H1 (cell line): ENCODE measurements at regions not wholly inside any gene's neighbourhood (a gene's known extent, or its start where the extent isn't known, plus 50 kb on each side); places are given as distances from the start of the nearest gene placed in this dataset.
"Not testable (repeated sequence)": the region's sequence is repeated elsewhere in the genome, so short reads cannot be mapped to it uniquely, and the experiment has no call there.

Experiments used
- CTCF ChIA-PET: fragments of 300-600 bp; sonication (Branson Sonifier 250); formaldehyde crosslinking; loops from one replicate; lab custom pipeline; 2021; ENCODE audit not compliant: partially characterized antibody; lab: Charles Lee
- POLR2A ChIA-PET: fragments of 300-600 bp; sonication (Branson Sonifier 250); formaldehyde crosslinking; loops from one replicate; lab custom pipeline; 2021; ENCODE audit warnings: inconsistent platforms; ENCODE audit not compliant: partially characterized antibody; lab: Charles Lee
- DNase-seq, 2 experiments: peaks; one replicate each; pipeline versions ENCODE4 v3.0.0 to v3.0.0-alpha.2; 2010 to 2022; ENCODE audit warnings: low spot score in 2 of 2, low read depth in 1 of 2, mixed read lengths in 1 of 2
- FAIRE-seq: peaks from 2 replicates; lab custom pipeline; 2011; peaks lifted over from hg19 to GRCh38; lab: Jason Lieb, UNC
- H2AFZ ChIP-seq: 2 replicates; pipeline ENCODE4 v1.8.1; 2012; ENCODE audit warnings: low read length, inconsistent platforms
- H2AK5ac ChIP-seq: 2 replicates; pipeline ENCODE4 v1.6.1; 2013; ENCODE audit warnings: low read depth, low read length
- H2BK120ac ChIP-seq: replicated peaks from 2 replicates; pipeline ENCODE3; 2013; ENCODE audit warnings: low read depth, low read length, inconsistent platforms
- H2BK12ac ChIP-seq: 2 replicates; pipeline ENCODE4 v1.6.1; 2013; ENCODE audit warnings: low read depth, low read length
- H2BK15ac ChIP-seq: 2 replicates; pipeline ENCODE4 v1.6.1; 2013; ENCODE audit warnings: low read length
- H2BK20ac ChIP-seq: 2 replicates; pipeline ENCODE4 v1.6.1; 2013; ENCODE audit warnings: low read length
- H2BK5ac ChIP-seq: 2 replicates; pipeline ENCODE4 v1.6.1; 2013; ENCODE audit warnings: low read depth, low read length
- H3K14ac ChIP-seq: 2 replicates; pipeline ENCODE4 v1.6.1; 2013; ENCODE audit warnings: inconsistent platforms; ENCODE audit not compliant: insufficient read length
- H3K18ac ChIP-seq: 2 replicates; pipeline ENCODE4 v1.6.1; 2013; ENCODE audit warnings: low read length; ENCODE audit errors: extremely low read depth
- H3K23ac ChIP-seq: 2 replicates; pipeline ENCODE4 v1.6.1; 2013; ENCODE audit warnings: inconsistent platforms; ENCODE audit not compliant: insufficient read length
- H3K23me2 ChIP-seq: 2 replicates; pipeline ENCODE4 v1.6.1; 2013; ENCODE audit warnings: low read depth, low read length
- H3K27ac ChIP-seq: 2 replicates; pipeline ENCODE4 v1.6.1; 2011; ENCODE audit warnings: low read depth, low read length, inconsistent platforms
- H3K27me3 ChIP-seq, 4 experiments: replicated peaks in 1 of 4; 1 replicate in 1 of 4; 2 replicates in 3 of 4; pipeline versions ENCODE4 v1.6.1 to v1.8.1; 2011 to 2013; ENCODE audit warnings: low read length in 3 of 4, mild to moderate bottlenecking in 3 of 4, inconsistent platforms in 2 of 4, mixed read lengths in 2 of 4, moderate library complexity in 1 of 4; ENCODE audit not compliant: control insufficient read depth in 3 of 4, insufficient read depth in 3 of 4; ENCODE audit errors: extremely low read depth in 1 of 4
- H3K36me3 ChIP-seq, 4 experiments: 2 replicates each; pipeline versions ENCODE4 v1.6.1 to v1.8.1; 2011 to 2013; ENCODE audit warnings: mild to moderate bottlenecking in 4 of 4, low read length in 3 of 4, moderate library complexity in 2 of 4, control low read depth in 1 of 4, inconsistent platforms in 1 of 4; ENCODE audit not compliant: insufficient read depth in 4 of 4, control insufficient read depth in 2 of 4
- H3K4ac ChIP-seq: replicated peaks from 2 replicates; pipeline ENCODE3; 2013; ENCODE audit warnings: low read length, low read depth, mixed read lengths, inconsistent platforms; ENCODE audit not compliant: insufficient read length
- H3K4me1 ChIP-seq, 4 experiments: replicated peaks in 1 of 4; 1 replicate in 1 of 4; 2 replicates in 3 of 4; pipeline versions ENCODE4 v1.6.1 to v1.8.1; 2011 to 2013; ENCODE audit warnings: low read length in 3 of 4, inconsistent platforms in 2 of 4, mixed read lengths in 1 of 4; ENCODE audit not compliant: insufficient read depth in 4 of 4, control insufficient read depth in 3 of 4
- H3K4me2 ChIP-seq, 2 experiments: 2 replicates each; pipeline versions ENCODE4 v1.6.1 to v1.8.1; 2011 to 2013; ENCODE audit warnings: low read depth in 2 of 2, low read length in 2 of 2, control low read depth in 1 of 2, inconsistent platforms in 1 of 2, mild to moderate bottlenecking in 1 of 2; ENCODE audit not compliant: insufficient read depth in 1 of 2
- H3K4me3 ChIP-seq, 4 experiments: fragments of 200-600, 300-600 bp in 1 of 4; sonication (generic), shearing (Covaris generic), sonication (Bioruptor Twin) in 1 of 4; 2 replicates each; pipeline versions ENCODE4 v1.5.1 to v1.8.1; 2011 to 2016; ENCODE audit warnings: low read length in 4 of 4, low read depth in 3 of 4, control low read depth in 2 of 4, inconsistent platforms in 2 of 4, mild to moderate bottlenecking in 2 of 4, mixed read lengths in 1 of 4, moderate library complexity in 1 of 4; ENCODE audit not compliant: insufficient read depth in 2 of 4; ENCODE audit errors: extremely low read depth in 1 of 4
- H3K56ac ChIP-seq: replicated peaks from 2 replicates; pipeline ENCODE3; 2013; ENCODE audit warnings: low read depth, mild to moderate bottlenecking, mixed read lengths, low read length, inconsistent platforms; ENCODE audit not compliant: insufficient read length
- H3K79me1 ChIP-seq: 2 replicates; pipeline ENCODE4 v1.6.1; 2013; ENCODE audit warnings: low read depth, low read length, control low read depth
- H3K79me2 ChIP-seq, 2 experiments: 2 replicates each; pipeline versions ENCODE4 v1.6.1 to v1.8.1; 2012 to 2013; ENCODE audit warnings: low read length in 2 of 2, mild to moderate bottlenecking in 2 of 2, inconsistent platforms in 1 of 2; ENCODE audit not compliant: insufficient read depth in 2 of 2, control insufficient read depth in 1 of 2
- H3K9ac ChIP-seq, 4 experiments: replicated peaks in 1 of 4; 1 replicate in 1 of 4; 2 replicates in 3 of 4; pipeline versions ENCODE4 v1.6.1 to v1.8.1; 2011 to 2013; ENCODE audit warnings: low read depth in 3 of 4, low read length in 3 of 4, control low read depth in 2 of 4, mild to moderate bottlenecking in 2 of 4, moderate library complexity in 2 of 4, inconsistent platforms in 1 of 4; ENCODE audit errors: extremely low read depth in 1 of 4
- H3K9me3 ChIP-seq, 2 experiments: 2 replicates each; pipeline versions ENCODE4 v1.6.1 to v1.8.1; 2012 to 2013; ENCODE audit warnings: mild to moderate bottlenecking in 2 of 2, moderate library complexity in 2 of 2, control low read depth in 1 of 2, inconsistent platforms in 1 of 2, low read depth in 1 of 2, low read length in 1 of 2, mixed read lengths in 1 of 2; ENCODE audit not compliant: insufficient read depth in 2 of 2
- H4K20me1 ChIP-seq, 2 experiments: replicated peaks in 1 of 2; 2 replicates each; pipeline versions ENCODE3 to v1.8.1; 2011 to 2013; ENCODE audit warnings: inconsistent platforms in 2 of 2, low read length in 2 of 2, mild to moderate bottlenecking in 1 of 2; ENCODE audit not compliant: insufficient read depth in 2 of 2, control insufficient read depth in 1 of 2
- H4K5ac ChIP-seq: 2 replicates; pipeline ENCODE4 v1.6.1; 2013; ENCODE audit warnings: low read length, low read depth, mixed read lengths, inconsistent platforms; ENCODE audit not compliant: insufficient read length
- H4K8ac ChIP-seq: 2 replicates; pipeline ENCODE4 v1.8.0; 2013; ENCODE audit warnings: mild to moderate bottlenecking, moderate library complexity, low read length, inconsistent platforms; ENCODE audit not compliant: insufficient read depth; ENCODE audit errors: extremely low read depth
- H4K91ac ChIP-seq: replicated peaks from 2 replicates; pipeline ENCODE3; 2013; ENCODE audit warnings: low read length, mixed read lengths, inconsistent platforms; ENCODE audit not compliant: insufficient read length
- WGBS, 2 experiments: shearing (Covaris generic) in 1 of 2; methylation state at CpG; one replicate each; pipeline versions ENCODE4 v1.1.6 to v1.1.7; 2013 to 2015; ENCODE audit warnings: low lambda C conversion rate in 2 of 2, mixed read lengths in 2 of 2, inconsistent platforms in 1 of 2, low coverage in 1 of 2, missing lambda C conversion rate in 1 of 2; ENCODE audit not compliant: insufficient replicate concordance in 2 of 2, insufficient coverage in 1 of 2, insufficient read length in 1 of 2; ENCODE audit errors: extremely low coverage in 1 of 2, missing lambda C conversion rate in 1 of 2; 5-methylcytosine and 5-hydroxymethylcytosine counted together

DNA sequence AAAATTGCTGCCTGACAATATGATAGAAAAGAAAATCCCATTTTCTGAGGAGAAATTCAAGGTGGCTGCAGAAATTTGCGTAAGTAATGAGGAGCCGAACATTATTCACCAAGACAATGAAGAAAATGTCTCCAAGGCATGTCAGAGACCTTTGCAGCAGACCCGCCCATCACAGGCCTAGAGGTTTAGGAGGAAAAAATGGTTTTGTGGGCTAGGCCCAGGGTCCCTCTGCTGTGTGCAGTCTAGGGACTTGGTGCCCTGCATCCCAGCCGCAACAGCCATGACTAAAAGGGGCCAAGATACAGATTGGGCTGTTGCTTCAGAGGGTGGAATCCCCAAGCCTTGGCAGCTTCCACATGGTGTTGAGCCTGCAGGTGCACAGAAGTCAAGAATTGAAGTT lies 223.1 kb downstream of the PPP4R3C start:
- H2BK5ac ChIP-seq, H3K27me3 ChIP-seq, H4K5ac ChIP-seq, FAIRE-seq, H3K79me2 ChIP-seq, H3K56ac ChIP-seq, H2BK20ac ChIP-seq, H2BK120ac ChIP-seq, H3K4me3 ChIP-seq, POLR2A ChIA-PET, H4K20me1 ChIP-seq, H3K27ac ChIP-seq, H4K8ac ChIP-seq, H3K36me3 ChIP-seq, H2BK15ac ChIP-seq, H3K18ac ChIP-seq, H3K4me1 ChIP-seq, H3K9ac ChIP-seq, H3K4me2 ChIP-seq, H4K91ac ChIP-seq, DNase-seq, H2AK5ac ChIP-seq, H3K23me2 ChIP-seq, H2BK12ac ChIP-seq, CTCF ChIA-PET, H3K79me1 ChIP-seq, H3K23ac ChIP-seq, H2AFZ ChIP-seq, H3K4ac ChIP-seq, H3K14ac ChIP-seq: not testable (repeated sequence)
- 96% methylated on average over 4 of the region's 4 CpGs; no CpG with 5 or more reads in 1 of the 2 experiments for WGBS, 2 experiments
- H3K9me3 ChIP-seq = peaks cover 7 to 12% of the 10 kb centered on the region in 2 experiments; a peak in 2 of 4 replicates
